GM12892 (cell line): ENCODE measurements at regions not wholly inside any gene's neighbourhood (a gene's known extent, or its start where the extent isn't known, plus 50 kb on each side); places are given as distances from the start of the nearest gene placed in this dataset.

Experiments
- POLR2A ChIP-seq: IDR thresholded peaks from 2 replicates; pipeline ENCODE4 v1.6.1; 2011; ENCODE audit warnings: low read depth, low read length, control low read depth
- POLR2AphosphoS5 ChIP-seq: IDR thresholded peaks from 2 replicates; pipeline ENCODE4 v1.6.1; 2011; ENCODE audit warnings: low read depth, low read length, control low read depth

DNA sequence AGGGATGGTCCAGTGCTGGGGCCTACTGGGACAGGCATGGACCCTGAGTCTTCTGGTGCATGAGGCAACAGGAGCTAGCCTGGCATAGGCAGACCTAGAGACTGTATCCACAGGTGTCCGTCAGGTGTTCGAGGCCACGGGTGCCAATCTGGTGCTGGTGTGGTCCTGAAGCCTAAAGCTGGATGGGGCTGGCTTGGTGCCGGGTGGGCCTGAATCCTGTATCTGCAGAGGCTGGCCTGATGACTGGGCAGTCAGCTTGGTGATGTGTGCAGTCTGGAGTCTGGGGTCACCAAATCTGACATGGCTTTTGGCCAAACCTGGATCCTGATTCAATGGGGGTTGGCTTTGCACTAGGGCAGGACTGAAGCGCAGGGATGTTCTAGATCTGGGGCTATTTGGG lies 269.8 kb upstream of the GRIA3 start:
- TF ChIP-seq POLR2AphosphoS5 = no peak
- no peak for TF ChIP-seq POLR2A
